Mesendoderm (in vitro differentiated cells): ENCODE measurements at regions not wholly inside any gene's neighbourhood (a gene's known extent, or its start where the extent isn't known, plus 50 kb on each side); places are given as distances from the start of the nearest gene placed in this dataset.

Experiments
- DNase-seq: peaks from one replicate; pipeline ENCODE4 v3.0.0; 2013
- H2AK5ac ChIP-seq: 2 replicates; pipeline ENCODE4 v1.6.1; 2013; ENCODE audit warnings: low read length, inconsistent platforms
- H2BK120ac ChIP-seq: 2 replicates; pipeline ENCODE4 v1.6.1; 2013; ENCODE audit warnings: low read depth, mild to moderate bottlenecking, low read length, moderate library complexity, mixed read lengths
- H2BK15ac ChIP-seq: replicated peaks from 2 replicates; pipeline ENCODE4 v1.6.1; 2013; ENCODE audit warnings: low read depth, mild to moderate bottlenecking, moderate library complexity
- H2BK5ac ChIP-seq: 2 replicates; pipeline ENCODE4 v1.6.1; 2013; ENCODE audit warnings: low read length, inconsistent platforms
- H3K18ac ChIP-seq: 2 replicates; pipeline ENCODE4 v1.6.1; 2013; ENCODE audit warnings: mild to moderate bottlenecking, low read length, mixed read lengths
- H3K23ac ChIP-seq: one replicate; pipeline ENCODE4 v1.6.1; 2013; ENCODE audit warnings: low read length
- H3K27ac ChIP-seq: 2 replicates; pipeline ENCODE4 v1.5.1; 2013; ENCODE audit warnings: low read depth, mild to moderate bottlenecking, inconsistent platforms, low read length, moderate library complexity
- H3K27me3 ChIP-seq: 2 replicates; pipeline ENCODE4 v1.6.1; 2013; ENCODE audit warnings: low read length, control low read depth, mild to moderate bottlenecking, inconsistent platforms; ENCODE audit not compliant: insufficient read depth, poor library complexity
- H3K36me3 ChIP-seq: 2 replicates; pipeline ENCODE4 v1.6.1; 2013; ENCODE audit warnings: low read length, inconsistent platforms; ENCODE audit not compliant: control insufficient read depth, insufficient read depth
- H3K4ac ChIP-seq: one replicate; pipeline ENCODE4 v1.6.1; 2013; ENCODE audit warnings: low read depth, mild to moderate bottlenecking, low read length, moderate library complexity
- H3K4me1 ChIP-seq: 2 replicates; pipeline ENCODE4 v1.6.1; 2013; ENCODE audit warnings: low read depth, low read length, inconsistent platforms; ENCODE audit not compliant: control insufficient read depth
- H3K4me2 ChIP-seq: 2 replicates; pipeline ENCODE4 v1.6.1; 2013; ENCODE audit warnings: low read length
- H3K4me3 ChIP-seq: 2 replicates; pipeline ENCODE4 v1.5.1; 2013; ENCODE audit warnings: mild to moderate bottlenecking, low read length
- H3K56ac ChIP-seq: one replicate; pipeline ENCODE4 v1.6.1; 2013; ENCODE audit warnings: low read length
- H3K79me1 ChIP-seq: 2 replicates; pipeline ENCODE4 v1.6.1; 2013; ENCODE audit warnings: low read length, inconsistent platforms
- H3K79me2 ChIP-seq: 2 replicates; pipeline ENCODE4 v1.6.1; 2013; ENCODE audit warnings: mild to moderate bottlenecking, low read length; ENCODE audit not compliant: control insufficient read depth, insufficient read depth
- H3K9ac ChIP-seq: 2 replicates; pipeline ENCODE4 v1.6.1; 2013; ENCODE audit warnings: low read length, inconsistent platforms
- H4K5ac ChIP-seq: one replicate; pipeline ENCODE4 v1.6.1; 2013; ENCODE audit warnings: low read length
- H4K8ac ChIP-seq: one replicate; pipeline ENCODE4 v1.6.1; 2013; ENCODE audit warnings: low read depth, mild to moderate bottlenecking, control low read depth, low read length, moderate library complexity
- WGBS: extraction: QIAGEN DNeasy Blood & Tissue Kit; methylation state at CpG from one replicate; pipeline ENCODE4 v1.1.7; 2013; ENCODE audit warnings: low lambda C conversion rate, missing lambda C conversion rate; ENCODE audit not compliant: insufficient coverage; ENCODE audit errors: extremely low coverage; 5-methylcytosine and 5-hydroxymethylcytosine counted together

DNA sequence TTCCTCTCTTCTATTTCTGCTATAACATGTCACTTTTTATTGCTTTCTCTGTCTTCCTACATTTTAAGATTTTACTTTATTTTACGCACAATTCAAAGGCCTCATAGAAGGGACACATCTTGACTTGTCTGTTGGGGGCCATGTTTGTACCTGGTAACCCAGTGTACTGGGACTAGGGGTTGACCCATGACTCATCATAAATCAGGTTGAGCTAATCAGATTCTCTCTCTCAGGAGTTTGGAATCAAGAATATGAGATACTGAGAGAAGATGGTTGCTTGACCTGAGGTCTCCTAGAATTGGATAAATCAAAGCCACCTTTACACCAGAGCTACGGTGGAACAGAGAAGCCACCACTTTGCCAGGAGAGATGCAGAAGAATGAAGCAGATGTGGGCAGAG is 153.0 kb downstream of the UXS1 start:
- no peak overlapping the region for H3K23ac ChIP-seq
- WGBS = no CpG with 5 or more reads among the region's 2 CpGs
- H3K9ac ChIP-seq = no peak overlapping the region
- H2AK5ac ChIP-seq = no peak overlapping the region
- no peak overlapping the region for H3K4me3 ChIP-seq
- H3K79me1 ChIP-seq = no peaks in the 10 kb centered on the region
- DNase-seq = no peak
- H4K8ac ChIP-seq = no peak overlapping the region
- no peaks in the 10 kb centered on the region for H3K27me3 ChIP-seq
- H2BK15ac ChIP-seq = no peak overlapping the region
- H2BK120ac ChIP-seq = no peak overlapping the region
- H3K56ac ChIP-seq = no peak overlapping the region
- H4K5ac ChIP-seq = no peak overlapping the region
- no peaks in the 10 kb centered on the region for H3K79me2 ChIP-seq
- H3K18ac ChIP-seq = no peak overlapping the region
- no peaks in the 10 kb centered on the region for H3K36me3 ChIP-seq
- no peak overlapping the region for H3K4ac ChIP-seq
- H3K4me2 ChIP-seq = no peak overlapping the region
- H2BK5ac ChIP-seq = no peak overlapping the region
- H3K4me1 ChIP-seq = no peaks in the 10 kb centered on the region
- H3K27ac ChIP-seq = no peak overlapping the region

DNA sequence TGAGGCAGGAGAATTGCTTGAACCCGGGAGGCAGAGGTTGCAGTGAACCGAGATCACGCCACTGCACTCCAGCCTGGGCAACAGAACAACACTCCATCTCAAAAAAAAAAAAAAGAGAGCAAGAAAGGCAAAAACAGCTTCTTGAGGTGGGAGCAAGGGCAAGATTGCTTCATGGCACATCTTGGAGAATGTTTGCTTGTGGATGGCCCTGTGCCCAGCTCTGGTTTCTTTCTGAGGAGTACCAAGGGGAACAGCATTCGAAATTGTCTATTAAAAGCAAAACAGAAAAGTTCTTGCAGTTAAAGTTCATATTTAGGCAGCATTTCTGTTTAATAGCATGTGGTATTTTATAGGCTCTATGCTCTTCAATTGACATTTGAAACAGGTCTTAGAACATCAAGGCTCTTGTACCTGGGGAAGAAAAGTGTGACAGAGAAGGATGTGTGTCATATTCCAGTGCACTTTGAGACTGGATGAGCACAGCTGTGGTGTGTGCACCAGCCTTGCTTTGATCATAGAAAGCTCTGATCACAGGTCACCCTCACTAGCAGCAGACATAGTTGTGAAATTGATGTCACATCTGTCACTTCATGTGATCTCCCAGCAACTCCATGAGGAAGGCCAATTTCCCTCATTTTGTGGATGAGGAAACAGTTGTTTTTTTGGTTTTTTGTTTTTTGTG is 154.3 kb downstream of the UXS1 start:
- Histone ChIP-seq H4K5ac (no peak overlapping the region), H3K23ac (no peak overlapping the region), H3K56ac (no peak overlapping the region), H3K4me1 (no peaks in the 10 kb centered on the region), H3K9ac (no peak overlapping the region), H3K18ac (no peak overlapping the region), H2AK5ac (no peak overlapping the region), H3K4ac (no peak overlapping the region), H2BK5ac (no peak overlapping the region), H4K8ac (no peak overlapping the region), H3K36me3 (no peaks in the 10 kb centered on the region), H3K4me3 (no peak overlapping the region), H3K27me3 (no peaks in the 10 kb centered on the region), H3K79me1 (no peaks in the 10 kb centered on the region), H2BK15ac (no peak overlapping the region), H2BK120ac (no peak overlapping the region), H3K27ac (no peak overlapping the region), H3K4me2 (no peak overlapping the region), H3K79me2 (no peaks in the 10 kb centered on the region)
- no CpG with 5 or more reads among the region's 4 CpGs for WGBS
- DNase-seq = no peak

DNA sequence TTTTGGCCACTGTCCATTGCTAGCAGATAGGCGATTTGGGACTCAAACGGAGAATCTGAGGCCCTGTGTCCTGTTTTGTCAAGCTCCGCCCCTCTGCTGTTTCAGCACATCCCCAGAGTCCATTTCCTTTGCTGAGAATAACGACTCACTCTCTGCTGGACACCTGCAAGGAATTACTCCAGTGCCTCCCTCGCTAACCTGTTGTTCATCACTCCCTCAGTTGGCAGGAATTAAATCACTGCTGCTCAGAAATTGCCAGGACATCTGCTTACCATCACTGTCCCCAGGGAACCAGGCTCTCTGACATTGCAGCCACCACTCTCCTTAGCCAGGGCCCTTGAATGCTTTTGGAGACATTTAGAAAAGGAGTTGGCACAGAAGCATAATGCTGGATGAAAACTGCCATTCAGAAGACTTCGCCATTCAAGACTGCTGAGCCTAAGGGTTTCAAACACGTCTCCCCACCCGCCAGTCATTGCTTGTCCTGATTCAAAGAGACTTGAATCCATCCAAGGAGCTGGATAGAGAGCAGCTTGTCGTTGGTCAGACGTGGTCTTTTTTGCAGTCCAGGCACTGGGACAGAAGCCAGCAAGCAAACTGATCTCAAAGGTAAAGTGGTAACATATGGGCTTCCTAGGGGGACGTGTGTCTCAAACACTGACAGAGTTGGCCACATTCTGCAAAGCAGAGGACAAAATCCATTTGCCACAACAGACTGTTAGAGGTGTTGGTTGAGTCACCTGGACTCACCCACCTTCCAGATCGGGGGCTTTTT is 155.3 kb downstream of the UXS1 start:
- Histone ChIP-seq H4K8ac (no peak overlapping the region), H3K56ac (no peak overlapping the region), H3K4me1 (no peaks in the 10 kb centered on the region), H3K4ac (no peak overlapping the region), H3K9ac (no peak overlapping the region), H3K27ac (no peak overlapping the region), H3K36me3 (no peaks in the 10 kb centered on the region), H3K79me2 (no peaks in the 10 kb centered on the region), H3K4me3 (no peak overlapping the region), H3K18ac (no peak overlapping the region), H2BK5ac (no peak overlapping the region), H3K79me1 (no peaks in the 10 kb centered on the region), H3K23ac (no peak overlapping the region), H2BK120ac (no peak overlapping the region), H3K4me2 (no peak overlapping the region), H3K27me3 (no peaks in the 10 kb centered on the region), H4K5ac (no peak overlapping the region), H2AK5ac (no peak overlapping the region), H2BK15ac (no peak overlapping the region)
- DNase-seq = no peak
- WGBS = no CpG with 5 or more reads among the region's 12 CpGs

DNA sequence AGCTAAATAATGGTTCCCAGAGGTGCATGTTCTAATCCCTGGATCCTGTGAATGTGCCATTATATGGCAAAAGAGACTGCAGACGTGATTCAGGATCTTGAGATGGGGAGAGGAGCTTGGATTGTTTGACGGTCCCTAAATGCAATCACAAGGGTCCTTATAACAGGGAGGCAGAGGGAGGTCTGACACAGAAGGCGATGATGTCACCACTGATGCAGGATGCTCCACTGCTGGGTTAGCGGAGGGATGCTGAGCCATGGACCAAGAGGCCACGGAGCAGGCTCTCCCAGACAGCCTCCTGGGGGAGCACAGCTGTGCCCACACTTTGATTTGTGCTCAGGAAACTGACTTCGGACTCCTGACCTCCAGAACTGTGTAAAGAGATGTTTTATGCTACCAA is 156.2 kb downstream of the UXS1 start:
- no peak overlapping the region for H3K18ac ChIP-seq
- no CpG with 5 or more reads among the region's 6 CpGs for WGBS
- no peak overlapping the region for H3K56ac ChIP-seq
- H3K4ac ChIP-seq = no peak overlapping the region
- no peaks in the 10 kb centered on the region for H3K4me1 ChIP-seq
- H3K79me2 ChIP-seq = no peaks in the 10 kb centered on the region
- H3K79me1 ChIP-seq = no peaks in the 10 kb centered on the region
- no peak overlapping the region for H3K23ac ChIP-seq
- no peak overlapping the region for H2BK120ac ChIP-seq
- no peak overlapping the region for H2BK15ac ChIP-seq
- no peaks in the 10 kb centered on the region for H3K27me3 ChIP-seq
- H3K4me2 ChIP-seq = no peak overlapping the region
- no peak overlapping the region for H2AK5ac ChIP-seq
- no peak overlapping the region for H4K8ac ChIP-seq
- DNase-seq = no peak
- no peak overlapping the region for H4K5ac ChIP-seq
- no peak overlapping the region for H3K9ac ChIP-seq
- no peaks in the 10 kb centered on the region for H3K36me3 ChIP-seq
- H3K4me3 ChIP-seq = no peak overlapping the region
- no peak overlapping the region for H2BK5ac ChIP-seq
- no peak overlapping the region for H3K27ac ChIP-seq

DNA sequence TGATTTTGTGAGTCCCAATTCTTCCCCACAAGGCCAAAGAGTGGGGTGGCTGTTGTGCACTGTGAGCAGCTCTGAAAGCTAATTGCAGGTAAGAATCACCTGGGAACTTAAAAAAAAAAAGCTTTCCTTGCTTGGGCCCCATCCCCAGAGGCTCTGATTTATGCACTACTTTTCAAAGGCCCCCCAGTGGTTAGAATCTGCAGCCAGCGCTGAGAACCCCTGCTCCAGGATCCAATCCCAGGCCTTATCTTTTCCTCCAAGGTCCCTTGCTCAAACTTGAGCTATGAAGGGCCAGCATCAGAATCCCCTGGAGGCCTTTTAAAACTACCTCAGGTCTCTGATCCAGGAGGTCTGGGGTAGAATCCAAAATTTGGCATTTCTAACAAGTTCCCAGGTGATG is 156.8 kb downstream of the UXS1 start:
- Histone ChIP-seq H3K4me2 (no peak overlapping the region), H2BK120ac (no peak overlapping the region), H4K5ac (no peak overlapping the region), H2BK5ac (no peak overlapping the region), H3K23ac (no peak overlapping the region), H3K27ac (no peak overlapping the region), H3K56ac (no peak overlapping the region), H3K27me3 (no peaks in the 10 kb centered on the region), H3K79me2 (no peaks in the 10 kb centered on the region), H3K79me1 (no peaks in the 10 kb centered on the region), H2AK5ac (no peak overlapping the region), H4K8ac (no peak overlapping the region), H3K36me3 (no peaks in the 10 kb centered on the region), H3K4me1 (no peaks in the 10 kb centered on the region), H3K18ac (no peak overlapping the region), H3K9ac (no peak overlapping the region), H3K4ac (no peak overlapping the region), H2BK15ac (no peak overlapping the region), H3K4me3 (no peak overlapping the region)
- whole genome bisulfite sequencing = no CpG with 5 or more reads among the region's 1 CpG
- DNase-seq = no peak
